ENCODE measurements at regions not wholly inside any gene's neighbourhood (a gene's known extent, or its start where the extent isn't known, plus 50 kb on each side); places are given as distances from the start of the nearest gene placed in this dataset.

DNA sequence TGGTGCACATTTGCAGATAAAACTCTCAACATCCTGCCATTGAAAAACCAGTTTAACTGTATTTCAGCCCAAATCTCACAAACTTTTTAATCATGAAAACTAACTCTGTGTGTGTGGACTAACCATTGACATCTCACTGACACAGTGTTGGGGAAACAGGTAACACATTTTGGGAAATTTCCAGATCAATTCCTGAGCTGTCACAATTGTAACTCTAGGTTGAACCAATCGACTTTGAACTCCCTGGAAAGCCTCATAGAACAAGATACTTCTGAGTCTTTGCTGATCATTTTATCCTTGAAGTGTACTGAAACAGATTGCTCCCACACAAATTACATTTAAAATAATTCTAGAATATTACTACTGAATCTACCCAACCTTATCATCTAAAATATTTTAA, 667.9 kb upstream of the NR2F2 start:
- Histone ChIP-seq H3K27ac (ENCODE audit: insufficient read depth, low read length) (no peak overlapping the region), H3K9ac (ENCODE audit: insufficient read depth, low read length) (no peak overlapping the region), H3K36me3 (ENCODE audit: control insufficient read depth, insufficient read depth, low read length) (no peaks in the 10 kb centered on the region), H3K4me3 (replicated peaks in 1 of 4; ENCODE audit: control extremely low read depth in 1 of 4, insufficient read depth in 1 of 4, low read depth in 3 of 4, low read length in 4 of 4) (no peak overlapping the region), H3K9me3 (ENCODE audit: control insufficient read depth, insufficient read depth, low read depth, low read length) (no peaks in the 10 kb centered on the region), H3K4me1 (ENCODE audit: control insufficient read depth, extremely low read depth, insufficient read depth, low read length) (peaks cover 5% of the 10 kb centered on the region), H4K20me1 (ENCODE audit: control insufficient read depth, extremely low read depth, insufficient read depth, low read length) (no peaks in the 10 kb centered on the region), H3K4me2 (ENCODE audit: extremely low read depth, insufficient read depth, low read length) (no peak overlapping the region), H2AFZ (ENCODE audit: low read length) (no peak overlapping the region), H3K79me2 (ENCODE audit: control insufficient read depth, insufficient read depth, low read length) (no peaks in the 10 kb centered on the region), H3K27me3 (ENCODE audit: control insufficient read depth, insufficient read depth, low read length) (no peaks in the 10 kb centered on the region)
- DNase-seq (ENCODE audit: low read depth in 2 of 2): no peak
- no peak for TF ChIP-seq EZH2 (IDR thresholded peaks at IDR 0.05; ENCODE audit: low read length, missing control alignments)
- TF ChIP-seq, protein P1, sequence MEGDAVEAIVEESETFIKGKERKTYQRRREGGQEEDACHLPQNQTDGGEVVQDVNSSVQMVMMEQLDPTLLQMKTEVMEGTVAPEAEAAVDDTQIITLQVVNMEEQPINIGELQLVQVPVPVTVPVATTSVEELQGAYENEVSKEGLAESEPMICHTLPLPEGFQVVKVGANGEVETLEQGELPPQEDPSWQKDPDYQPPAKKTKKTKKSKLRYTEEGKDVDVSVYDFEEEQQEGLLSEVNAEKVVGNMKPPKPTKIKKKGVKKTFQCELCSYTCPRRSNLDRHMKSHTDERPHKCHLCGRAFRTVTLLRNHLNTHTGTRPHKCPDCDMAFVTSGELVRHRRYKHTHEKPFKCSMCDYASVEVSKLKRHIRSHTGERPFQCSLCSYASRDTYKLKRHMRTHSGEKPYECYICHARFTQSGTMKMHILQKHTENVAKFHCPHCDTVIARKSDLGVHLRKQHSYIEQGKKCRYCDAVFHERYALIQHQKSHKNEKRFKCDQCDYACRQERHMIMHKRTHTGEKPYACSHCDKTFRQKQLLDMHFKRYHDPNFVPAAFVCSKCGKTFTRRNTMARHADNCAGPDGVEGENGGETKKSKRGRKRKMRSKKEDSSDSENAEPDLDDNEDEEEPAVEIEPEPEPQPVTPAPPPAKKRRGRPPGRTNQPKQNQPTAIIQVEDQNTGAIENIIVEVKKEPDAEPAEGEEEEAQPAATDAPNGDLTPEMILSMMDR (conservative IDR thresholded peaks at IDR 0.05 in 1 of 2, IDR thresholded peaks at IDR 0.05 in 1 of 2; ENCODE audit: low read depth in 1 of 2, low read length in 2 of 2): no peak

DNA sequence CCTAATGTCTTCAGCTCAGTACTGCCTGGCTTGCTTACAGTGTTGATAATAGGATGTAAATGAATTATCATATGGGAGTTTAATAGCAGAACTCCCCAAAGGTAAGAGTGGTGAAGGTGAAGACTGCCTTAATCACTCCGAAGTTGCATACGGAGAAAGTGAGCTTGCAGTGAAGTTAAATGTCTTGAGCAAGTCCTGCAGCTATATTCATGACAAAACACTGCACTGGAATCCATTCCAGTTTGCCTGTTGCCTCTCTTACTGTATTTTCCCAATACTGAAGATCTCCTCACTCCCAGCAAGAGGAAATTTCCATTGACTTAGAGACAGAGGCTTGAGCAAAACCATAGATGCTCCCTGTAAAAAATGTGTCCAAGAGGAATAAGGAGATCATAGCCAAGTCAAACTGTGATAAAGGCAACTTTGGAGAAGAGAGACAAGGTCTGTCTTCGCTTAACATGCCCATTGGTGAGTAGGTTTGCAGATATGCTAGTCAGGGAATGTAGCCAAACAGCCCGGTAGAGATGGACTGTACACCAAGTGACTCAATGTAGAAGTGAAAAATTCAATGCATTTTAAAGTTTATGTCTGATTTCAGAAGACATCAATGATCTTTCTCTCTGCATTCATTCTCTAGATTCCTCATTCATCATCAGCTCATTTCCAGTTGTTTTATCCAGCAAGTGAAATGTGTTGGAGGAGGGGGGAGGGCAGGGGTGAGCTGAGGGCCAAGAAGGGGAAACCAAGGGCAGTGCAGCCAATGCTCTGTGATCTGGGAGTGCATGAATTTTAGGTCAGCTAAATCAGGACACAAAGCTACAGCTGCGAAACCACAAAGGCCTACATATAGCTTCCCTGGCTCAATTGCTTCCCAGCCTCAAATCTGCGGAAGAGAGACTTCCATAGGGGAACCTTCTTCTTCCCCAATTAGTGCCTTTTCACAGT, 667.1 kb upstream of the NR2F2 start:
- no peaks in the 10 kb centered on the region for H4K20me1 ChIP-seq (ENCODE audit: control insufficient read depth, extremely low read depth, insufficient read depth, low read length)
- peak overlapping the region; percentile 37 for H3K4me2 ChIP-seq (ENCODE audit: extremely low read depth, insufficient read depth, low read length)
- TF ChIP-seq EZH2 (IDR thresholded peaks at IDR 0.05; ENCODE audit: low read length, missing control alignments): no peak
- TF ChIP-seq, protein P1 (conservative IDR thresholded peaks at IDR 0.05 in 1 of 2, IDR thresholded peaks at IDR 0.05 in 1 of 2; ENCODE audit: low read depth in 1 of 2, low read length in 2 of 2): no peak
- no peak overlapping the region for H3K9ac ChIP-seq (ENCODE audit: insufficient read depth, low read length)
- H2AFZ ChIP-seq (ENCODE audit: low read length): no peak overlapping the region
- DNase-seq (ENCODE audit: low read depth in 2 of 2): peak; percentile 54 to 83
- H3K79me2 ChIP-seq (ENCODE audit: control insufficient read depth, insufficient read depth, low read length): no peaks in the 10 kb centered on the region
- no peak overlapping the region for H3K27ac ChIP-seq (ENCODE audit: insufficient read depth, low read length)
- H3K27me3 ChIP-seq (ENCODE audit: control insufficient read depth, insufficient read depth, low read length): no peaks in the 10 kb centered on the region
- no peak overlapping the region for H3K4me3 ChIP-seq (replicated peaks in 1 of 4; ENCODE audit: control extremely low read depth in 1 of 4, insufficient read depth in 1 of 4, low read depth in 3 of 4, low read length in 4 of 4)
- no peaks in the 10 kb centered on the region for H3K36me3 ChIP-seq (ENCODE audit: control insufficient read depth, insufficient read depth, low read length)
- peaks cover 8% of the 10 kb centered on the region for H3K4me1 ChIP-seq (ENCODE audit: control insufficient read depth, extremely low read depth, insufficient read depth, low read length)
- no peaks in the 10 kb centered on the region for H3K9me3 ChIP-seq (ENCODE audit: control insufficient read depth, insufficient read depth, low read depth, low read length)

DNA sequence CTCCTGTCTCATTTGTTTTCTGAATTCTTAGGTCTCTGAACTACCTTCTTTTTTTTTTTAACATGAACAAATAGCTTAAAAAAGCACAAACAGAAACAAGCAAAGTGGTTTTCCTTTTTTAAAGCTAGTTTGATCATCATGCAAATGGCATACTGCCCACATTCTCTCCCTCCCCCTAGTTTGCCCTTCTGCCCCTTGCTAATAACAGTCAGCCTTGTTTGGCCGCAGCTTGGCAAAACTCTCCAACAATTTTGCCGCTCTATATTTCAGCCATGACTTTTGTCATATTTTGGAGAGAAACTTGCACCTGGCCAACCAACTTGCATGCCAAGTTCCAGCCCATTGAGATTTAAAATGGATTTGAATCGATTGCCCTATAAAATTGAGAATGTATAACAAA, 666.0 kb upstream of the NR2F2 start:
- Histone ChIP-seq H3K4me2 (ENCODE audit: extremely low read depth, insufficient read depth, low read length) (peak overlapping the region; percentile 20), H2AFZ (ENCODE audit: low read length) (no peak overlapping the region), H3K27ac (ENCODE audit: insufficient read depth, low read length) (no peak overlapping the region), H3K9ac (ENCODE audit: insufficient read depth, low read length) (no peak overlapping the region), H3K36me3 (ENCODE audit: control insufficient read depth, insufficient read depth, low read length) (no peaks in the 10 kb centered on the region), H3K79me2 (ENCODE audit: control insufficient read depth, insufficient read depth, low read length) (no peaks in the 10 kb centered on the region), H3K4me1 (ENCODE audit: control insufficient read depth, extremely low read depth, insufficient read depth, low read length) (peaks cover 8% of the 10 kb centered on the region), H3K4me3 (replicated peaks in 1 of 4; ENCODE audit: control extremely low read depth in 1 of 4, insufficient read depth in 1 of 4, low read depth in 3 of 4, low read length in 4 of 4) (no peak overlapping the region), H4K20me1 (ENCODE audit: control insufficient read depth, extremely low read depth, insufficient read depth, low read length) (no peaks in the 10 kb centered on the region), H3K27me3 (ENCODE audit: control insufficient read depth, insufficient read depth, low read length) (no peaks in the 10 kb centered on the region), H3K9me3 (ENCODE audit: control insufficient read depth, insufficient read depth, low read depth, low read length) (no peaks in the 10 kb centered on the region)
- peak; percentile 44 to 74 for DNase-seq (ENCODE audit: low read depth in 2 of 2)
- TF ChIP-seq, protein P1 (conservative IDR thresholded peaks at IDR 0.05 in 1 of 2, IDR thresholded peaks at IDR 0.05 in 1 of 2; ENCODE audit: low read depth in 1 of 2, low read length in 2 of 2): no peak
- TF ChIP-seq EZH2 (IDR thresholded peaks at IDR 0.05; ENCODE audit: low read length, missing control alignments): no peak

All from fibroblast of lung (primary cell).